ENCODE measurements at regions not wholly inside any gene's neighbourhood (a gene's known extent, or its start where the extent isn't known, plus 50 kb on each side); places are given as distances from the start of the nearest gene placed in this dataset.

DNA sequence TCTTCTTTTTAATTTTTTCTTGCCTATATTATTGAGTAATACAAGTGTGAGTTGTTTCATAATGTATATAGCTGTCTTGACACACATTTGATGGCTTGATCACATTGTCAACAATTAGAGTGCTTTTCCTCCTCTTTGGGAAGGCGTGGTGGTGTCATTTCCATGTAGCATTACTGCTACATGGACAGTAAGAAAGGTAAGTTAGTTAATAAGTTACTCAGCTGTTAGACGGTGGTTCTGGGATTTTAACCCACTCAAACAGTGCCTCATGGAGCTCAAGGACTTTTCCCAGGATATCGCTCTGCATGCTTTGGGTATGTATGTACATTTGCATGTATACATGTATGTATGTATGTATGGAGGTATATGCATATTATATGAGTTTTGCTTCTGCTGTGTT lies 94.6 kb downstream of the HAPSTR1 start:
- no peak for DNase-seq (ENCODE audit: low read depth, low spot score)

DNA sequence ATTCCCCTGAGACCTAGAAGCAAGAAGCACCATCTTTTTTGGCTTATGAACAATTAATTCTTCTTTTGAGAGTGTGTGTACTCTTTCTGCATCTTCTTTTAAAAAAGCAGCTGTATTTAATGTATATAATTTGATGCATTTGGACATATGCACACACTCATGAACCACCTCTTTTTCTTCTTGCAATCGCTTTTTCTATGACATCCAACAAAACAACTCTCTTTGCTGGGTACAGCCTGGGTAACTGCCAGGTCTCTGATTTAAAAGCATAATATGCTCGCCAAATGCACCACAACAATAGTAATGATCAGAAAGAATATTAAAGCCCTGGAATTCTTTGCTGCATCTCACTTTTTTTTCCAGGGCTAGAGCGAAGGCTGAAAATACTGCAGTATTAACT lies 97.3 kb downstream of the HAPSTR1 start:
- no peak for DNase-seq (ENCODE audit: low read depth, low spot score)

DNA sequence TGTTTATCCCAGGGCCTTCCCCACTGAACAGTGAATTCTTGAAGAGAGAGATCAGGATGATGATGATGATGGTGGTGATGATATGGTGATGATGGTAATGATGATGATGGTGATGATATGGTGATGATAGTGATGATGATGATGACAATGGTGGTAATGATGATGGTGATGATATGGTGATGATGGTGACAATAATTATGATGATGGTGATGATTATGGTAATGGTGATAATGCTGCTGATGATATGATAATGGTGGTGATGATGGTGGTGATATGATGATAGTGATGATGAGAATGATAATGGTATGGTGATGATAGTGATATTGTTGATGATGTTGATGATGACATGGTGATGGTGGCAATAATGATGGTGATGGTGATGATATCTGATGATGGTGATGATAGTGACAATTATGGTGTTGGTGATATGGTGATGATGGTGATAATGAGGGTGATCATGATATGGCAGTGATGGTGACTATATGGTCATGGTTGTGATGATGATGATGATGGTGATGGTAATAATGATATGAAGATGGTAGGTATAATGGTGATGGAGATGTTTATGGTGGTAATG lies 99.9 kb downstream of the HAPSTR1 start:
- no peak for DNase-seq (ENCODE audit: low read depth, low spot score)

DNA sequence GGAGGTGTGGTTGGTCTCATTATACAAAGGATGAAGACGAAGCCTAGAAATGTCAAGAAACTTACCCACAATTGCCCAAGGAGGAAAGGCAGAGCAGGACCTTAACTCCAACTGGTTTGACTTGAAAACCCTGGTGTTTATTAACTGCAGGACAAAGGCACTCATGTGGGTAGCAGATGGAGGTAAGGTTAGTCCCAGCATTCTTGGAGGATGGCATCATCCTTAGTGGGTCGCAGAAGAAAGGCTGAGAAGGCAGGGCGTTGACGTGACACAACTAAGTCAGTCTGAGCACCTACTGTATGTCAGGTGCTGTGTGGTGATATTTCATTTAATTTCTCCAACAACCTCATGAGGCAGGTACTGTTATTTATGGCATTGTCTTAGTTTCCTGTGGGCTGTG lies 101.3 kb downstream of the HAPSTR1 start:
- DNase-seq (ENCODE audit: low read depth, low spot score) = no peak

GRCh38 chr16:9195287-9195686 lies 103.8 kb downstream of the HAPSTR1 start:
- DNase-seq (ENCODE audit: low read depth, low spot score) = no peak

- DNase-seq (ENCODE audit: low read depth, low spot score) = no peak
These were observed 106.7 kb downstream of the HAPSTR1 start for GRCh38 chr16:9197957-9198661.

GRCh38 chr16:9199311-9199710 lies 107.9 kb downstream of the HAPSTR1 start:
- no peak for DNase-seq (ENCODE audit: low read depth, low spot score)

DNA sequence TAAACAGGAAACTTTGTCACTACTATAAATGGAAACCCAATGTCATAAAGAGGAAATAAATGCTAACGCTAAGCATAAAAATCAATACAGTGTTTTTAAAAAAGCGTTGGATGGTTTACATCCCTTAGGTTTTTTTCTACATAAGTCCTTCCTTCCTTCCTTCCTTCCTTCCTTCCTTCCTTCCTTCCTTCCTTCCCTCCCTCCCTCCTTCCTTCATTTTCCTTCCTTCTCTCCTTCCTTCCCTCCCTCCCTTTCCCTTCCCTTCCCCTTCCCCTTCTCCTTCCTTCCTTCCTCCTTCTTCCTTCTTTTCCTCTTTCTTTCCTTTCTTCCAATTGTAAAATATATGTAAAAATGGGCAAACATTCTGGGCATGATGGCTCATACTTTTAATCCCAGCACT lies 108.3 kb downstream of the HAPSTR1 start:
- no peak for DNase-seq (ENCODE audit: low read depth, low spot score)

DNA sequence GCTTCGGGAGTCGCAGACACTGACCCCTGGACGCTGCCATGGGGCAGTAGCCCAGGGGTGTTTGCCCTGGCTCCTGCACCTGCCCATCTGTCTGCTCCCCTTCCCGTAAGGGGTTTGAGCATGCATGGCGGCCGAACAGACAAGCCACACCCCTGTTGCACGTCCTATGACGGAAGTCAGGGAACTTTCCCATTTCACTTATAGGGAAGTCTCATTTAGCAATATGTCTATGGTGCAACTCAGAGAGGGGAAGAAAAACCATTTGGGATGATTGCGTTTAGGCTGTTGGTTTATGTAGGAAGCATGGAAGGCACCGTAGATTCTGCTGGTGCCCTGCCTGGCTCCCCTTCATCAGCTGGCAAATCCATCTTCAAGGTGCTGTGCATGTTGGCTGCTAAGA lies 112.5 kb downstream of the HAPSTR1 start:
- no peak for DNase-seq (ENCODE audit: low read depth, low spot score)

GRCh38 chr16:9205661-9206060 lies 114.2 kb downstream of the HAPSTR1 start:
- no peak for DNase-seq (ENCODE audit: low read depth, low spot score)

DNA sequence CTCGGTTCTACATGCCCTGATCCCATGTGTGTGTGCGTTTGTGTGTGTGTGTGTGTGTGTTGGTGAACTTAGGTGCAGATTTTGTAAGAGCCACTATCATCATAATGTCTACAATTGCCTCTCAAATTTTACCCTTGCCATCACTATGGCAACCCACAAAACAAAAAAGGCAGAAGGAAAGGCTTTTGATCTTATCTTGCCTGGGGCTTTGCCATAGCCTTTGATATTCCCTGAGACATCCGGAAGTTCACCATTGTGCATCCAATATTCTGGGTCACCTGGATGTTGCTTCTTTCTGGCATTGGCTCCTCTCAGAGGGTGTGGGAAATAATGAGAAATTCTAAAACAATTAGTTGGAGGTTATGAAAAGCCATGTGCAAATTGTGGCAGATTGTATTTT lies 114.7 kb downstream of the HAPSTR1 start:
- DNase-seq (ENCODE audit: low read depth, low spot score) = no peak

DNA sequence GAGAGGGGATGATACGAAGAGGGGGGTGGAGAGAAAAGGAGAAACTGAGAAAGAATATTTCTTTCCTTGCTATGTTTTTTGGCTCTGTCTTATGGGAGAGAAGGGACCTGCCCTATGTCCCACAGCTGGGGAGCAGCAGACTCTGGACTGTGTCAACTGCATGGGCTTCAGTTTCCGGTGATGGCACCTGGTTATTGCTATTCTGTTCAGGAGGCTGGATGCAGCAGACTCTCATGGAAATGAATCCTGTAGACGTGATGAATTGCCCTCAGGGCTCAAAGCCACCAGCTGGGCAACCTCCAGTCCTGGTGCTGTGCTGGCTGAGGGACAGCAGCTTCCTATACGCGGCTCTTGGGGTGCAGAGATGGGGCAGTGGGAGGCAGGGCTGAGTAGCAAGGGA lies 121.2 kb downstream of the HAPSTR1 start:
- DNase-seq (ENCODE audit: low read depth, low spot score) = no peak

DNA sequence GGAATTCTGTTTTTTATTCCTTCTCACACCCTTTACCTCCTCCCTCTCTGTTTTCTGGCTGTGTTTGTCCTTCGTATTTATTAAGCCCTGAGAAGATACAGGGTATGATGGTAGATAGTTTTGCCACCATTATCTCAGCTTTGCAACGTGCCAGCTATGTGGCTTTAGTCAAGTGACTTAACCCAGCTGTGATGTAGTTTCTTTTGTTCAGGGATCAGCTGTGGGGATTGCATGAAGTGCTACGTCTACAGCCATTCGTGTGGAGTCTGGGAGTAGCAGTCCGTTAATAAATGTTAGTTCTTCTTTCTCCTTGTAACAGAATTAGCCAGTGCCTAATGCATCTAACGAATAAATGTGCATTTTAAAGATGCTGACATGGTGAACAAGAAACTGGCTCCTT lies 128.4 kb downstream of the HAPSTR1 start:
- DNase-seq (ENCODE audit: low read depth, low spot score) = no peak

- DNase-seq (ENCODE audit: low read depth, low spot score) = peak; percentile 30
These were observed 134.3 kb downstream of the HAPSTR1 start for GRCh38 chr16:9225527-9226316.

DNA sequence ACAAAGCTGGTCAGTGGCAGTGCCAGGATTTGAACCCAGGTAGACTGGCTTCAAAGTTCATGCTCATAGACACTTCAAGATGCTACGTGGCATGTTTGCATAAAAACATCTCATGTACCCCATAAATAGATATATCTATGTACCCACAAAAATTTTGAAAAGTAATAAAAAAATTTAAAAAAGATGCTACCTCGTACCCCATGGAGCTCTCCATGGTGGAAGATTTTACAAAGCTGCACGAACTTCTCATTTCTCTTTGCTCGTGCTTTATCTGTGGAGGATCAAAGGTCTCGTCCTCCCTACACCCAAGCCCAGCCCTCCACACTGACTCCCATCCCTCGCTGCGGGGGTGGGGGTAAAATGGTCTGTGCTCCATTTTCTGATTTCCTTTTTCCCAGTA lies 135.5 kb downstream of the HAPSTR1 start:
- DNase-seq (ENCODE audit: low read depth, low spot score) = no peak

DNA sequence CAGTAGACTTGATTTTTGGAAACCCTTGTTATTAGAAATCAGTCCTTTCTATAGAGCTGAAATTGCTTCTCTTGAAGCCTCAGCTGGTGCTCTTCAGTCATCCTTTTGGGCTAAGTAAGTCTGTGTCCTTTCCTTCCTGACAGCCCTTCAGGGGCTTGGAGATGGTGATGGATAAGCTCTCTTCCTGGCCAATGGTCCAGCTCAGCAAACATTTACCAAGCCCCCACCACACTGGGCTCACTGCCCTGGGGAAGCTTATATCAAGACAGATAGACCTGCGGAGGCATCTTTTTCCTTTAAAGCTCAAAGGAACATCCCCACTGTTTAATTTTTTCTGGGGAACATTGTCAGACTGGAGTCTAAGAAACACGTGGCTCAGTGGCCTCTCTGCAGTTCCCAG lies 139.6 kb downstream of the HAPSTR1 start:
- no peak for DNase-seq (ENCODE audit: low read depth, low spot score)

DNA sequence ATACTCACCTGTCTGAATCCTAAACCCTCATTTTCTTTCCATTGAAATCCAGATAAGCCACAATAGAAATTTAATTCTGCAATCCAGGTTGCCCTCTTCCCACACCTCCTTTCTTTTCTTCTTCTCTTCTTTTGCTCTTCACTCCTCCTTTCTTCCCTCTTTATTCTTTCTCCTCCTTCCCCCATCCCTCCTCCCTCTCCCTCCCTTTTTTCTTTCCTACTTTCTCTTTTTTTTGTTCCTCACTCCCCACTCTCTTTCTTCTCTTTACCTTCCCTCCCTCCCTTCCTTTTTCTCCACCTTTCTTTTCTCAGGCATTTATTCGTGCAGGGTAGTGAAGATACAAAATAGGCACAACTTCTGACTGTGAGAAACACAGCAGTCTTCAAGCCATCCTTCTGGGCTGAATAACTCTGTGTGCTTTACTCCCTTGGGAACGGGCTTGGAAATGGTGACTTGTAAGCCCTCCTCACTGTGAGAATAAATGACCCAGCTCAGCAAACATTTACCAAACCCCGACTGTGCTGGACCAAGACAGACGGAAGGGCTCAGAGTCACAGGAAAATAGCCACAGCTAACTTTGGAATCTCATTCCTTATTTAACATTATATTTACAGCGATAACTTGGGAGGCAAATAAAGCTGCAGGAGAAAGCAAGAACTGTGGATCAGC lies 140.8 kb downstream of the HAPSTR1 start:
- no peak for DNase-seq (ENCODE audit: low read depth, low spot score)

DNA sequence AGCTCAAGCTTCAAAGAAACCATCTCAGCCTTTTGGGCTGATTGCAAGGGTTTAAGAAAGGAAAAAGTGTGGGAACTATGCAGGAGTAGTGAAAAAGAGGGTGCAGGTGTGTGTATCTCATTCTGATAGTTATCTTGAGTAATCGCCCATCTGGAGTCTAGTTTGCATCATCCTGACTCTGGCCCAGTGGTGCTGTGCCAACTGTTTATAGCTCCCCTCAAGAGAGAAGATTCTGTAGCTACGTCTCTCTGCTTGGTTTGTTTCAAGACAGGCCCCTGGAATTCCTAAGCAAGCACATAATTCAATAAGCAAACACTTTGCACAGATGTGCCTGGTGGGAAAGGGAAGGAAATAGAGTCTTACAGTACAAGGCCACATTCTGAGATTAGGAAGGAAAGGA lies 144.4 kb downstream of the HAPSTR1 start:
- DNase-seq (ENCODE audit: low read depth, low spot score) = no peak

- no peak for DNase-seq (ENCODE audit: low read depth, low spot score)
These were observed 144.9 kb downstream of the HAPSTR1 start for GRCh38 chr16:9236319-9236718.

GRCh38 chr16:9238346-9238745 lies 146.9 kb downstream of the HAPSTR1 start:
- no peak for DNase-seq (ENCODE audit: low read depth, low spot score)

GRCh38 chr16:9241177-9241576 lies 149.7 kb downstream of the HAPSTR1 start:
- DNase-seq (ENCODE audit: low read depth, low spot score) = no peak

GRCh38 chr16:9248162-9248561 lies 156.7 kb downstream of the HAPSTR1 start:
- DNase-seq (ENCODE audit: low read depth, low spot score) = no peak

All from iPS DF 19.7 (cell line).